ENCODE measurements at regions not wholly inside any gene's neighbourhood (a gene's known extent, or its start where the extent isn't known, plus 50 kb on each side); places are given as distances from the start of the nearest gene placed in this dataset.

GRCh38 chr5:174521449-174521848, 202.9 kb upstream of the MSX2 start:
- TF ChIP-seq CTCF (IDR thresholded peaks at IDR 0.05) (no peak), POLR2A (IDR thresholded peaks at IDR 0.05) (no peak), EP300 (IDR thresholded peaks at IDR 0.05) (no peak)
